DND-41 (cell line): ENCODE measurements at regions not wholly inside any gene's neighbourhood (a gene's known extent, or its start where the extent isn't known, plus 50 kb on each side); places are given as distances from the start of the nearest gene placed in this dataset.

ENCODE experiments used
- ATAC-seq: fragments of 200-7000 bp; cut with Tn5 transposase; 3 replicates; pipeline ENCODE4 v1.9.1; 2021; ENCODE audit warnings: low read depth; ENCODE audit not compliant: insufficient read depth
- DNase-seq: peaks from one replicate; pipeline ENCODE4 v3.0.0-alpha.2; 2020
- H2AFZ ChIP-seq: 2 replicates; pipeline ENCODE4 v1.6.0; 2012; ENCODE audit warnings: low read depth, low read length
- H3K27ac ChIP-seq: 2 replicates; pipeline ENCODE4 v1.5.1; 2012; ENCODE audit warnings: low read length, inconsistent platforms
- H3K27me3 ChIP-seq: fragments of 200-600 bp; sonication (generic); 2 replicates; pipeline ENCODE4 v1.6.0; 2012; ENCODE audit warnings: low read length, mild to moderate bottlenecking, inconsistent platforms; ENCODE audit not compliant: insufficient read depth, poor library complexity
- H3K36me3 ChIP-seq: 2 replicates; pipeline ENCODE4 v1.5.1; 2012; ENCODE audit warnings: low read length, inconsistent platforms; ENCODE audit not compliant: insufficient read depth
- H3K4me1 ChIP-seq: 2 replicates; pipeline ENCODE4 v1.5.1; 2012; ENCODE audit warnings: mild to moderate bottlenecking, low read length; ENCODE audit not compliant: insufficient read depth
- H3K4me2 ChIP-seq: 2 replicates; pipeline ENCODE4 v1.6.0; 2012; ENCODE audit warnings: mild to moderate bottlenecking, moderate library complexity, low read length, inconsistent platforms; ENCODE audit not compliant: insufficient read depth
- H3K4me3 ChIP-seq, 2 experiments: fragments of 200-600 bp in 1 of 2; shearing (Covaris generic) in 1 of 2; 2 replicates each; pipeline ENCODE4 v1.5.1; 2012 to 2016; ENCODE audit warnings: inconsistent platforms in 2 of 2, low read length in 2 of 2, mild to moderate bottlenecking in 2 of 2, low read depth in 1 of 2, moderate library complexity in 1 of 2
- H3K79me2 ChIP-seq: 2 replicates; pipeline ENCODE4 v1.6.0; 2012; ENCODE audit warnings: low read length, inconsistent platforms; ENCODE audit not compliant: insufficient read depth
- H3K9ac ChIP-seq: 2 replicates; pipeline ENCODE4 v1.6.0; 2012; ENCODE audit warnings: low read depth, mild to moderate bottlenecking, inconsistent platforms, low read length, moderate library complexity
- H3K9me3 ChIP-seq: 2 replicates; pipeline ENCODE4 v1.5.1; 2012; ENCODE audit warnings: low read length, moderate library complexity, mild to moderate bottlenecking, inconsistent platforms; ENCODE audit not compliant: insufficient read depth, severe bottlenecking
- H4K20me1 ChIP-seq: 2 replicates; pipeline ENCODE4 v1.6.0; 2012; ENCODE audit warnings: low read length; ENCODE audit not compliant: insufficient read depth
- CTCF ChIP-seq: IDR thresholded peaks from 2 replicates; pipeline ENCODE4 v1.5.1; 2012; ENCODE audit warnings: borderline replicate concordance, low read length, moderate library complexity, mild to moderate bottlenecking; ENCODE audit not compliant: poor library complexity, severe bottlenecking; ENCODE audit errors: extremely low read depth
- EZH2 ChIP-seq: IDR thresholded peaks from 3 replicates; pipeline ENCODE4 v1.6.1; 2012; ENCODE audit warnings: borderline replicate concordance, low read depth, mild to moderate bottlenecking, moderate library complexity, low read length, inconsistent platforms; ENCODE audit not compliant: severe bottlenecking

GRCh38 chr2:19759880-19760279 is 141.9 kb downstream of the TTC32 start:
- Histone ChIP-seq H2AFZ (no peak overlapping the region), H3K27me3 (no peaks in the 10 kb centered on the region), H3K9me3 (no peaks in the 10 kb centered on the region), H3K4me2 (no peak overlapping the region), H3K4me3 (no peak overlapping the region), H3K4me1 (no peaks in the 10 kb centered on the region), H4K20me1 (no peaks in the 10 kb centered on the region), H3K36me3 (no peaks in the 10 kb centered on the region), H3K9ac (no peak overlapping the region), H3K79me2 (no peaks in the 10 kb centered on the region), H3K27ac (no peak overlapping the region)
- TF ChIP-seq CTCF (no peak), EZH2 (no peak)
- DNase-seq (no peak), ATAC-seq (no peak)

- Histone ChIP-seq H3K27ac (no peak overlapping the region), H3K4me1 (no peaks in the 10 kb centered on the region), H3K79me2 (no peaks in the 10 kb centered on the region), H3K4me3 (no peak overlapping the region), H4K20me1 (no peaks in the 10 kb centered on the region), H3K9ac (no peak overlapping the region), H3K27me3 (no peaks in the 10 kb centered on the region), H3K36me3 (no peaks in the 10 kb centered on the region), H3K9me3 (no peaks in the 10 kb centered on the region), H3K4me2 (no peak overlapping the region), H2AFZ (no peak overlapping the region)
- TF ChIP-seq CTCF (no peak), EZH2 (no peak)
- no peak for ATAC-seq
- DNase-seq, result no peak
Measured at GRCh38 chr2:19758658-19759057, 143.1 kb downstream of the TTC32 start.

GRCh38 chr2:19757586-19757985 is 144.2 kb downstream of the TTC32 start:
- ATAC-seq, result no peak
- Histone ChIP-seq H3K4me1 (no peaks in the 10 kb centered on the region), H3K27ac (no peak overlapping the region)

More at GRCh38 chr2:19757586-19757985, 144.2 kb downstream of the TTC32 start:
- no peaks in the 10 kb centered on the region for H3K27me3 ChIP-seq
- no peak for DNase-seq
- no peaks in the 10 kb centered on the region for H4K20me1 ChIP-seq
- H3K9me3 ChIP-seq, result no peaks in the 10 kb centered on the region
- H3K79me2 ChIP-seq, result no peaks in the 10 kb centered on the region
- H3K9ac ChIP-seq, result no peak overlapping the region
- no peak overlapping the region for H3K4me3 ChIP-seq
- no peak overlapping the region for H2AFZ ChIP-seq
- H3K36me3 ChIP-seq, result no peaks in the 10 kb centered on the region
- TF ChIP-seq CTCF, result no peak
- TF ChIP-seq EZH2, result no peak
- H3K4me2 ChIP-seq, result no peak overlapping the region
